T-helper 1 cell treated with Interleukin-12 subunit alpha and Interleukin-12 subunit beta and Interleukin-4 antibody, amounts not matched to agents 30 μg/mL and 1 μg/mL, for 36 hours (primary cell): ENCODE measurements at regions not wholly inside any gene's neighbourhood (a gene's known extent, or its start where the extent isn't known, plus 50 kb on each side); places are given as distances from the start of the nearest gene placed in this dataset.

Source experiments
- H3K27ac Mint-ChIP-seq: one replicate; pipeline ENCODE4 v1.8.0; 2021; ENCODE audit warnings: mild to moderate bottlenecking, mixed read lengths
- H3K27me3 Mint-ChIP-seq: one replicate; pipeline ENCODE4 v1.8.0; 2021; ENCODE audit warnings: low read depth, mixed read lengths
- H3K36me3 Mint-ChIP-seq: one replicate; pipeline ENCODE4 v1.8.0; 2021; ENCODE audit warnings: low read depth, mixed read lengths
- H3K4me1 Mint-ChIP-seq: one replicate; pipeline ENCODE4 v1.8.0; 2021; ENCODE audit warnings: low read depth, mixed read lengths
- H3K4me3 Mint-ChIP-seq: one replicate; pipeline ENCODE4 v1.8.0; 2021; ENCODE audit warnings: mild to moderate bottlenecking, moderate library complexity, mixed read lengths
- H3K9me3 Mint-ChIP-seq: one replicate; pipeline ENCODE4 v1.8.0; 2021; ENCODE audit warnings: mixed read lengths

- H3K27me3 Mint-ChIP-seq: no peaks in the 10 kb centered on the region
- no peaks in the 10 kb centered on the region for H3K9me3 Mint-ChIP-seq
- H3K27ac Mint-ChIP-seq: peak overlapping the region; percentile 38
- H3K36me3 Mint-ChIP-seq: peaks cover 26% of the 10 kb centered on the region
- H3K4me3 Mint-ChIP-seq: no peak overlapping the region
- H3K4me1 Mint-ChIP-seq: peaks cover 29% of the 10 kb centered on the region
Observed at GRCh38 chr14:55756557-55756956, 176.6 kb downstream of the KTN1 start.

GRCh38 chr14:55758796-55759195 is 178.8 kb downstream of the KTN1 start:
- H3K9me3 Mint-ChIP-seq: no peaks in the 10 kb centered on the region
- H3K27me3 Mint-ChIP-seq: no peaks in the 10 kb centered on the region
- peaks cover 39% of the 10 kb centered on the region for H3K4me1 Mint-ChIP-seq
- no peak overlapping the region for H3K4me3 Mint-ChIP-seq
- H3K36me3 Mint-ChIP-seq: peaks cover 26% of the 10 kb centered on the region
- H3K27ac Mint-ChIP-seq: no peak overlapping the region

GRCh38 chr14:55760789-55761566 is 181.0 kb downstream of the KTN1 start:
- no peaks in the 10 kb centered on the region for H3K27me3 Mint-ChIP-seq
- peak overlapping the region; percentile 7 for H3K27ac Mint-ChIP-seq
- H3K36me3 Mint-ChIP-seq: peaks cover 25% of the 10 kb centered on the region
- peak overlapping the region; percentile 79 for H3K4me3 Mint-ChIP-seq
- peaks cover 16% of the 10 kb centered on the region for H3K9me3 Mint-ChIP-seq
- peaks cover 45% of the 10 kb centered on the region for H3K4me1 Mint-ChIP-seq

- Mint-ChIP-seq H3K27me3 (no peaks in the 10 kb centered on the region), H3K4me3 (peak overlapping the region; percentile 79), H3K27ac (peak overlapping the region; percentile 83), H3K9me3 (peaks cover 16% of the 10 kb centered on the region), H3K36me3 (peaks cover 19% of the 10 kb centered on the region), H3K4me1 (peaks cover 44% of the 10 kb centered on the region)
Observed at GRCh38 chr14:55761651-55762050, 181.6 kb downstream of the KTN1 start.

GRCh38 chr14:55762595-55763232 is 182.7 kb downstream of the KTN1 start:
- H3K36me3 Mint-ChIP-seq: peaks cover 19% of the 10 kb centered on the region
- peak overlapping the region; percentile 79 for H3K4me3 Mint-ChIP-seq
- H3K27ac Mint-ChIP-seq: peak overlapping the region; percentile 83
- H3K27me3 Mint-ChIP-seq: peaks cover under 1% of the 10 kb centered on the region
- peaks cover 16% of the 10 kb centered on the region for H3K9me3 Mint-ChIP-seq
- peaks cover 50% of the 10 kb centered on the region for H3K4me1 Mint-ChIP-seq

- Mint-ChIP-seq H3K27me3 (peaks cover 8% of the 10 kb centered on the region), H3K4me1 (peaks cover 43% of the 10 kb centered on the region), H3K4me3 (no peak overlapping the region), H3K27ac (no peak overlapping the region), H3K36me3 (peaks cover 16% of the 10 kb centered on the region), H3K9me3 (peaks cover 24% of the 10 kb centered on the region)
Observed at GRCh38 chr14:55764784-55765183, 184.8 kb downstream of the KTN1 start.

GRCh38 chr14:55766071-55766470 is 186.1 kb downstream of the KTN1 start:
- no peak overlapping the region for H3K27ac Mint-ChIP-seq
- peaks cover 39% of the 10 kb centered on the region for H3K4me1 Mint-ChIP-seq
- peaks cover 24% of the 10 kb centered on the region for H3K9me3 Mint-ChIP-seq
- no peak overlapping the region for H3K4me3 Mint-ChIP-seq
- H3K27me3 Mint-ChIP-seq: peaks cover 14% of the 10 kb centered on the region
- H3K36me3 Mint-ChIP-seq: peaks cover 18% of the 10 kb centered on the region

- Mint-ChIP-seq H3K36me3 (peaks cover 18% of the 10 kb centered on the region), H3K9me3 (peaks cover 24% of the 10 kb centered on the region)
Observed at GRCh38 chr14:55767286-55767685, 187.3 kb downstream of the KTN1 start.

GRCh38 chr14:55769877-55770276 is 189.9 kb downstream of the KTN1 start:
- H3K36me3 Mint-ChIP-seq: peaks cover 13% of the 10 kb centered on the region
- no peak overlapping the region for H3K27ac Mint-ChIP-seq
- peaks cover 19% of the 10 kb centered on the region for H3K4me1 Mint-ChIP-seq
- H3K4me3 Mint-ChIP-seq: no peak overlapping the region
- H3K9me3 Mint-ChIP-seq: peaks cover 16% of the 10 kb centered on the region
- H3K27me3 Mint-ChIP-seq: peaks cover 21% of the 10 kb centered on the region

More at GRCh38 chr14:55767286-55767685, 187.3 kb downstream of the KTN1 start:
- Mint-ChIP-seq H3K4me3 (no peak overlapping the region), H3K4me1 (peaks cover 28% of the 10 kb centered on the region), H3K27me3 (peaks cover 19% of the 10 kb centered on the region), H3K27ac (peak overlapping the region; percentile 24)

- no peak overlapping the region for H3K27ac Mint-ChIP-seq
- peaks cover 7% of the 10 kb centered on the region for H3K36me3 Mint-ChIP-seq
- H3K9me3 Mint-ChIP-seq: peaks cover 8% of the 10 kb centered on the region
- peaks cover 21% of the 10 kb centered on the region for H3K27me3 Mint-ChIP-seq
- H3K4me1 Mint-ChIP-seq: peaks cover 12% of the 10 kb centered on the region
- H3K4me3 Mint-ChIP-seq: no peak overlapping the region
Observed at GRCh38 chr14:55771242-55771981, 191.4 kb downstream of the KTN1 start.

GRCh38 chr14:55772486-55772885 is 192.5 kb downstream of the KTN1 start:
- Mint-ChIP-seq H3K36me3 (peaks cover 7% of the 10 kb centered on the region), H3K9me3 (peaks cover 8% of the 10 kb centered on the region), H3K4me3 (no peak overlapping the region), H3K27me3 (peaks cover 21% of the 10 kb centered on the region), H3K27ac (no peak overlapping the region), H3K4me1 (peaks cover 2% of the 10 kb centered on the region)

- H3K36me3 Mint-ChIP-seq: peaks cover 5% of the 10 kb centered on the region
- peaks cover 15% of the 10 kb centered on the region for H3K27me3 Mint-ChIP-seq
- no peak overlapping the region for H3K27ac Mint-ChIP-seq
- no peak overlapping the region for H3K4me3 Mint-ChIP-seq
- H3K9me3 Mint-ChIP-seq: peaks cover 2% of the 10 kb centered on the region
- H3K4me1 Mint-ChIP-seq: no peaks in the 10 kb centered on the region
Observed at GRCh38 chr14:55773312-55773711, 193.3 kb downstream of the KTN1 start.

GRCh38 chr14:55773984-55774545 is 194.1 kb downstream of the KTN1 start:
- Mint-ChIP-seq H3K36me3 (peaks cover 4% of the 10 kb centered on the region), H3K9me3 (no peaks in the 10 kb centered on the region), H3K27ac (no peak overlapping the region), H3K4me3 (no peak overlapping the region), H3K4me1 (peaks cover 4% of the 10 kb centered on the region), H3K27me3 (peaks cover 13% of the 10 kb centered on the region)

GRCh38 chr14:55777877-55778276 is 197.9 kb downstream of the KTN1 start:
- Mint-ChIP-seq H3K27ac (no peak overlapping the region), H3K4me3 (no peak overlapping the region), H3K36me3 (no peaks in the 10 kb centered on the region), H3K9me3 (no peaks in the 10 kb centered on the region), H3K27me3 (no peaks in the 10 kb centered on the region), H3K4me1 (peaks cover 8% of the 10 kb centered on the region)
